HCT116 (cell line): ENCODE measurements at regions not wholly inside any gene's neighbourhood (a gene's known extent, or its start where the extent isn't known, plus 50 kb on each side); places are given as distances from the start of the nearest gene placed in this dataset.
"Not testable (repeated sequence)": the region's sequence is repeated elsewhere in the genome, so short reads cannot be mapped to it uniquely, and the experiment has no call there.

Experiments
- EZH2 ChIP-seq: fragments of 200-600 bp; sonication (generic); IDR thresholded peaks from 2 replicates; pipeline ENCODE4 v1.6.1; 2017; ENCODE audit warnings: antibody characterized with exemption, mixed run types
- FOSL1 ChIP-seq: IDR thresholded peaks from 2 replicates; pipeline ENCODE4 v1.6.1; 2012; ENCODE audit warnings: low read depth
- POLR2A ChIP-seq: IDR thresholded peaks from 2 replicates; pipeline ENCODE4 v1.7.0; 2011; ENCODE audit warnings: borderline replicate concordance; ENCODE audit not compliant: insufficient read depth, insufficient read length; ENCODE audit errors: extremely low read depth
- POLR2AphosphoS5 ChIP-seq: IDR thresholded peaks from 2 replicates; pipeline ENCODE4 v1.6.1; 2011; ENCODE audit warnings: mild to moderate bottlenecking, low read depth, low read length, moderate library complexity
- SP1 ChIP-seq: IDR thresholded peaks from 2 replicates; pipeline ENCODE4 v1.6.1; 2012; ENCODE audit warnings: low read depth
- SRF ChIP-seq: IDR thresholded peaks from 2 replicates; pipeline ENCODE4 v1.6.1; 2012; ENCODE audit warnings: low read depth
- YY1 ChIP-seq: IDR thresholded peaks from 2 replicates; pipeline ENCODE4 v1.6.1; 2011; ENCODE audit warnings: low read length, low read depth, moderate library complexity, mild to moderate bottlenecking; ENCODE audit not compliant: insufficient replicate concordance; ENCODE audit errors: extremely low read depth
- TF ChIP-seq, protein P1 (sequence below): IDR thresholded peaks from 2 replicates; pipeline ENCODE4 v1.6.1; 2012; ENCODE audit warnings: low read depth
- TF ChIP-seq, protein P2 (sequence below), 3 experiments: fragments of 200-600 bp in 1 of 3; sonication (generic) in 1 of 3; IDR thresholded peaks in 2 of 3; conservative IDR thresholded peaks in 1 of 3; 2 replicates each; pipeline ENCODE4 v1.5.1; 2012 to 2017; ENCODE audit warnings: low read depth in 2 of 3, low read length in 2 of 3, antibody characterized with exemption in 1 of 3, borderline replicate concordance in 1 of 3, control low read depth in 1 of 3, mild to moderate bottlenecking in 1 of 3, mixed read lengths in 1 of 3, mixed run types in 1 of 3, moderate library complexity in 1 of 3; ENCODE audit not compliant: insufficient read depth in 1 of 3

DNA sequence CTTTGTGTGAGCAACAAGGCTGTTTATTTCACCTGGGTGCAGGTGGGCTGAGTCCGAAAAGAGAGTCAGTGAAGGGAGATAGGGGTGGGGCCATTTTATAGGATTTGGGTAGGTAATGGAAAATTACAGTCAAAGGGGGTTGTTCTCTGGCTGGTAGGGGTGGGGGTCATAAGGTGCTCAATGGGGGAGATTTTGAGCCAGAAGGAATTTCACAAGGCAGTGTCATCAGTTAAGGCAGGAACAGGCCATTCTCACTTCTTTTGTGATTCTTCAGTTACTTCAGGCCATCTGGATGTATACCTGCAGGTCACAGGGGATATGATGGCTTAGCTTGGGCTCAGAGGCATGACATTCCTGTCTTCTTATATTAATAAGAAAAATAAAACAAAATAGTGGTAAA is 103.4 kb upstream of the SLC25A48 start:
- TF ChIP-seq YY1, EZH2, POLR2A, SRF, POLR2AphosphoS5, FOSL1, SP1: not testable (repeated sequence)
- TF ChIP-seq, protein P1, sequence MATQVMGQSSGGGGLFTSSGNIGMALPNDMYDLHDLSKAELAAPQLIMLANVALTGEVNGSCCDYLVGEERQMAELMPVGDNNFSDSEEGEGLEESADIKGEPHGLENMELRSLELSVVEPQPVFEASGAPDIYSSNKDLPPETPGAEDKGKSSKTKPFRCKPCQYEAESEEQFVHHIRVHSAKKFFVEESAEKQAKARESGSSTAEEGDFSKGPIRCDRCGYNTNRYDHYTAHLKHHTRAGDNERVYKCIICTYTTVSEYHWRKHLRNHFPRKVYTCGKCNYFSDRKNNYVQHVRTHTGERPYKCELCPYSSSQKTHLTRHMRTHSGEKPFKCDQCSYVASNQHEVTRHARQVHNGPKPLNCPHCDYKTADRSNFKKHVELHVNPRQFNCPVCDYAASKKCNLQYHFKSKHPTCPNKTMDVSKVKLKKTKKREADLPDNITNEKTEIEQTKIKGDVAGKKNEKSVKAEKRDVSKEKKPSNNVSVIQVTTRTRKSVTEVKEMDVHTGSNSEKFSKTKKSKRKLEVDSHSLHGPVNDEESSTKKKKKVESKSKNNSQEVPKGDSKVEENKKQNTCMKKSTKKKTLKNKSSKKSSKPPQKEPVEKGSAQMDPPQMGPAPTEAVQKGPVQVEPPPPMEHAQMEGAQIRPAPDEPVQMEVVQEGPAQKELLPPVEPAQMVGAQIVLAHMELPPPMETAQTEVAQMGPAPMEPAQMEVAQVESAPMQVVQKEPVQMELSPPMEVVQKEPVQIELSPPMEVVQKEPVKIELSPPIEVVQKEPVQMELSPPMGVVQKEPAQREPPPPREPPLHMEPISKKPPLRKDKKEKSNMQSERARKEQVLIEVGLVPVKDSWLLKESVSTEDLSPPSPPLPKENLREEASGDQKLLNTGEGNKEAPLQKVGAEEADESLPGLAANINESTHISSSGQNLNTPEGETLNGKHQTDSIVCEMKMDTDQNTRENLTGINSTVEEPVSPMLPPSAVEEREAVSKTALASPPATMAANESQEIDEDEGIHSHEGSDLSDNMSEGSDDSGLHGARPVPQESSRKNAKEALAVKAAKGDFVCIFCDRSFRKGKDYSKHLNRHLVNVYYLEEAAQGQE, result not testable (repeated sequence)
- TF ChIP-seq, protein P2, sequence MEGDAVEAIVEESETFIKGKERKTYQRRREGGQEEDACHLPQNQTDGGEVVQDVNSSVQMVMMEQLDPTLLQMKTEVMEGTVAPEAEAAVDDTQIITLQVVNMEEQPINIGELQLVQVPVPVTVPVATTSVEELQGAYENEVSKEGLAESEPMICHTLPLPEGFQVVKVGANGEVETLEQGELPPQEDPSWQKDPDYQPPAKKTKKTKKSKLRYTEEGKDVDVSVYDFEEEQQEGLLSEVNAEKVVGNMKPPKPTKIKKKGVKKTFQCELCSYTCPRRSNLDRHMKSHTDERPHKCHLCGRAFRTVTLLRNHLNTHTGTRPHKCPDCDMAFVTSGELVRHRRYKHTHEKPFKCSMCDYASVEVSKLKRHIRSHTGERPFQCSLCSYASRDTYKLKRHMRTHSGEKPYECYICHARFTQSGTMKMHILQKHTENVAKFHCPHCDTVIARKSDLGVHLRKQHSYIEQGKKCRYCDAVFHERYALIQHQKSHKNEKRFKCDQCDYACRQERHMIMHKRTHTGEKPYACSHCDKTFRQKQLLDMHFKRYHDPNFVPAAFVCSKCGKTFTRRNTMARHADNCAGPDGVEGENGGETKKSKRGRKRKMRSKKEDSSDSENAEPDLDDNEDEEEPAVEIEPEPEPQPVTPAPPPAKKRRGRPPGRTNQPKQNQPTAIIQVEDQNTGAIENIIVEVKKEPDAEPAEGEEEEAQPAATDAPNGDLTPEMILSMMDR (IDR thresholded peaks at IDR 0.05 in 2 of 3, conservative IDR thresholded peaks at IDR 0.05 in 1 of 3; ENCODE audit: borderline replicate concordance in 1 of 3, insufficient read depth in 1 of 3, low read depth in 2 of 3, low read length in 2 of 3), result not testable (repeated sequence)
